ENCODE measurements at regions not wholly inside any gene's neighbourhood (a gene's known extent, or its start where the extent isn't known, plus 50 kb on each side); places are given as distances from the start of the nearest gene placed in this dataset.

GRCh38 chr10:28926932-28927331, 249.6 kb downstream of the BAMBI start:
- H3K36me3 Mint-ChIP-seq (ENCODE audit: low read depth) = no peaks in the 10 kb centered on the region
- peaks cover 7% of the 10 kb centered on the region for H3K4me1 Mint-ChIP-seq
- peaks cover 9% of the 10 kb centered on the region for H3K27me3 Mint-ChIP-seq (ENCODE audit: low read depth)
- H3K27ac Mint-ChIP-seq = no peak overlapping the region
- no peak overlapping the region for H3K4me3 Mint-ChIP-seq
- TF ChIP-seq, protein P1, sequence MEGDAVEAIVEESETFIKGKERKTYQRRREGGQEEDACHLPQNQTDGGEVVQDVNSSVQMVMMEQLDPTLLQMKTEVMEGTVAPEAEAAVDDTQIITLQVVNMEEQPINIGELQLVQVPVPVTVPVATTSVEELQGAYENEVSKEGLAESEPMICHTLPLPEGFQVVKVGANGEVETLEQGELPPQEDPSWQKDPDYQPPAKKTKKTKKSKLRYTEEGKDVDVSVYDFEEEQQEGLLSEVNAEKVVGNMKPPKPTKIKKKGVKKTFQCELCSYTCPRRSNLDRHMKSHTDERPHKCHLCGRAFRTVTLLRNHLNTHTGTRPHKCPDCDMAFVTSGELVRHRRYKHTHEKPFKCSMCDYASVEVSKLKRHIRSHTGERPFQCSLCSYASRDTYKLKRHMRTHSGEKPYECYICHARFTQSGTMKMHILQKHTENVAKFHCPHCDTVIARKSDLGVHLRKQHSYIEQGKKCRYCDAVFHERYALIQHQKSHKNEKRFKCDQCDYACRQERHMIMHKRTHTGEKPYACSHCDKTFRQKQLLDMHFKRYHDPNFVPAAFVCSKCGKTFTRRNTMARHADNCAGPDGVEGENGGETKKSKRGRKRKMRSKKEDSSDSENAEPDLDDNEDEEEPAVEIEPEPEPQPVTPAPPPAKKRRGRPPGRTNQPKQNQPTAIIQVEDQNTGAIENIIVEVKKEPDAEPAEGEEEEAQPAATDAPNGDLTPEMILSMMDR (IDR thresholded peaks at IDR 0.05; ENCODE audit: unreplicated experiment in 3 of 3) = no peak
- peaks cover 8% of the 10 kb centered on the region for H3K9me3 Mint-ChIP-seq

- Mint-ChIP-seq H3K27ac (no peak overlapping the region), H3K36me3 (ENCODE audit: low read depth) (no peaks in the 10 kb centered on the region), H3K4me1 (peaks cover 7% of the 10 kb centered on the region), H3K4me3 (no peak overlapping the region), H3K9me3 (peaks cover 7% of the 10 kb centered on the region), H3K27me3 (ENCODE audit: low read depth) (peaks cover 9% of the 10 kb centered on the region)
- TF ChIP-seq, protein P1 (IDR thresholded peaks at IDR 0.05; ENCODE audit: unreplicated experiment in 3 of 3) = no peak
These were observed 251.2 kb downstream of the BAMBI start for GRCh38 chr10:28928484-28928883.

DNA sequence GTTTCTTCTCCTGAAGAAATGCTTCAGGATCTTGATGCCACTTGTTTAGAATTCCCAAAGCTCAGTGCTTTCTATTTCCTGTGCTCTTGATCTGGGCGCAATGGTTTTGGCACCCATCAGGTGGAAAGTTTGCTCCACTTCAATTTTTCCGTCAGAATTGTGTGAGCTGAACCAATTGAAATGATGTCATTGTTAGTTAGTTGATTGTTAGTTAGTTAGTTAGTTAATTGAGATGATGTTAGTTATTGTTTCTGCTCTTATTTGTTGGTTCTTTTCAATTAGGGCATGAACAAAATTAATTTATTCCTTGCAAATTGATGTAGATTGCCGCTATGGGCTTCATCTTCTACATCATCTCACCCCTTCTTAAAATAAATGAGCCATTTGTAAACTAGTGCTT, 252.6 kb downstream of the BAMBI start:
- H3K36me3 Mint-ChIP-seq (ENCODE audit: low read depth) = no peaks in the 10 kb centered on the region
- peaks cover 9% of the 10 kb centered on the region for H3K27me3 Mint-ChIP-seq (ENCODE audit: low read depth)
- H3K4me1 Mint-ChIP-seq = peaks cover 5% of the 10 kb centered on the region
- H3K27ac Mint-ChIP-seq = no peak overlapping the region
- no peak overlapping the region for H3K4me3 Mint-ChIP-seq
- TF ChIP-seq, protein P1 (IDR thresholded peaks at IDR 0.05; ENCODE audit: unreplicated experiment in 3 of 3) = no peak
- peaks cover 10% of the 10 kb centered on the region for H3K9me3 Mint-ChIP-seq

DNA sequence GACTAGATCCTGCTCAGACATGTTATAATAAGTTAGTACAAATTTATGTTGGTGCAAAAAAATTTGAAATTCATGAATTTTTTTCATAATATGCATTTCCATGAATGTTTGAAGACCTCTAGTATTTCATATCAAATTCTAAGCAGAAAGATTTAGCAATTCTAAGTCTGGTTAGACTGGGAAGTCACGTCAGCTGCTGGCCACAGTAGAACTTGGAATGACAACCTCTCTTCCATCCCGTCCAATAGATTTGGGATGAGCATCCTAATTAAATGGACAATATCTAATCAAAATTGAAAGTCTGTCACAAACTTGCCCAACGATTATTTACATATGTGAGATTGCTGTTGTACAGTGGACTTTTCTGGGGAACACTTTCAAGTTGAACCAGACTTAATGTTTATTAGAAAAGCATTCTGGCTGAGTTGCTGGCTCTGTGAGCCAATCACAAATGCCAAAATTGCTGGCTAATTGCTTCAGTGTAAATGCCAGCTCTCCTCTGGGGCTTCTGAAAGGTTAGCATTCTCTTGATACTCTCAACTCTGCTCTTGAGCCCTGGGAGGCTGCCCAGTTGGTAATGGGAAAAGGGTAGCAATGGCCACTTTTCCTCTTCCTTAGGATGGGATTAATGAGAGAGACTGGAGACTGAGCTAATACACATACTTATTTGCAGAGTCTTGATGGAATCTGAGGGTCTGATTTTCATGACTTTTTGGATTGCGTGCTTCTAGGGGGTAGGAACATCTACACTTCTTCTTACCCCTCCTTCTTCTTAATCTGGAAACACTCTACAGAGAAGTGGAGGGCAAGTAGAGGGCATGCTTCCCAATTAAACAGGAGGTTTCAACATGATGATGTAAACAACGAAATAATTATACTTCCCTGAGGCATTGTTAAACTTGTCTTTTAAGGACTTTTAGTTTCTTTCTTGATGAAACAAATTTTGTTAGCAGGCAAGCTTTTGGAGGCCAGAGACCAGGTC, 253.5 kb downstream of the BAMBI start:
- no peaks in the 10 kb centered on the region for H3K36me3 Mint-ChIP-seq (ENCODE audit: low read depth)
- TF ChIP-seq, protein P1 (IDR thresholded peaks at IDR 0.05; ENCODE audit: unreplicated experiment in 3 of 3) = no peak
- no peak overlapping the region for H3K27ac Mint-ChIP-seq
- H3K9me3 Mint-ChIP-seq = peaks cover 15% of the 10 kb centered on the region
- peaks cover 14% of the 10 kb centered on the region for H3K27me3 Mint-ChIP-seq (ENCODE audit: low read depth)
- no peak overlapping the region for H3K4me3 Mint-ChIP-seq
- H3K4me1 Mint-ChIP-seq = peaks cover 8% of the 10 kb centered on the region

DNA sequence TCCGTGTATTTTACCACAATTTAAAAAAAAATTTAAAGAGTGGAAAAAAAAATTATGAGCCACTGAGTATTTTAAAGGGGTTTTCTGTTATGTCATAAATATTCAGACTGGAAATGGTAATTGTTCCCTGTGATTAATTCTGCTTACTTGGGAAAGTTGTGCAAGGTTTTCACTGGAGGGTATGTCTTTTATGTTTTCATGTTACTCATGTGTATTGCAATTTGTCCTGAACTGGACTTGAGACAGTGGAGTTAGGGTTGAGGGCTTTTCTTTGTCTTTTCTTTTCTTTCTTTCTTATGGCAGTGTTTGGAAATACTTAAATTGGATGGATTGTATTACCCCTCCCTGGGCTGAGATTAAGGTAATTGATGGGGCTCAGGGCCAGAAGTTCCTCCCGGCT, 257.7 kb downstream of the BAMBI start:
- TF ChIP-seq, protein P1 (IDR thresholded peaks at IDR 0.05; ENCODE audit: unreplicated experiment in 3 of 3) = no peak
- peak overlapping the region in 2 of 3 experiments; percentile 37 to 44 for H3K27ac Mint-ChIP-seq

More for the DNA sequence above, 257.7 kb downstream of the BAMBI start:
- Mint-ChIP-seq H3K27me3 (ENCODE audit: low read depth) (peaks cover 8% of the 10 kb centered on the region), H3K9me3 (peaks cover 10% of the 10 kb centered on the region), H3K36me3 (ENCODE audit: low read depth) (no peaks in the 10 kb centered on the region), H3K4me3 (no peak overlapping the region), H3K4me1 (peaks cover 27% of the 10 kb centered on the region)

Measured in nephron (organoid).